Activated naive CD8-positive, alpha-beta T cell treated with anti-CD3 and anti-CD28 coated beads, Interleukin-2, amount 10 ng/mL, durations not matched to agents 7 days and 5 days (primary cell): ENCODE measurements at regions not wholly inside any gene's neighbourhood (a gene's known extent, or its start where the extent isn't known, plus 50 kb on each side); places are given as distances from the start of the nearest gene placed in this dataset.

Experiments used
- ATAC-seq: fragments of 150-1000 bp; cut with Tn5 transposase; one replicate; pipeline ENCODE4 v1.10.0; 2021; ENCODE audit warnings: low read depth, moderate library complexity
- POLR2A ChIA-PET: fragments of 350-600 bp; sonication (Branson Sonifier 250); formaldehyde crosslinking; loops from one replicate; lab custom pipeline; 2021; ENCODE audit warnings: antibody characterized with exemption; lab: Charles Lee
- DNase-seq: peaks from one replicate; pipeline ENCODE4 v3.0.0; 2021
- H3K27ac Mint-ChIP-seq: one replicate; pipeline ENCODE4 v1.8.0; 2022; ENCODE audit warnings: mild to moderate bottlenecking, mixed read lengths
- H3K27me3 Mint-ChIP-seq: one replicate; pipeline ENCODE4 v1.8.0; 2022; ENCODE audit warnings: mild to moderate bottlenecking, moderate library complexity, mixed read lengths
- H3K36me3 Mint-ChIP-seq: one replicate; pipeline ENCODE4 v1.8.0; 2021; ENCODE audit warnings: mild to moderate bottlenecking, mixed read lengths
- H3K4me1 Mint-ChIP-seq: one replicate; pipeline ENCODE4 v1.8.0; 2021; ENCODE audit warnings: mixed read lengths
- H3K4me3 Mint-ChIP-seq: one replicate; pipeline ENCODE4 v1.8.0; 2022; ENCODE audit warnings: mild to moderate bottlenecking, moderate library complexity, mixed read lengths
- H3K9me3 Mint-ChIP-seq: one replicate; pipeline ENCODE4 v1.8.0; 2021; ENCODE audit warnings: mixed read lengths

- Mint-ChIP-seq H3K4me3 (no peak overlapping the region), H3K27ac (no peak overlapping the region), H3K4me1 (no peaks in the 10 kb centered on the region), H3K36me3 (no peaks in the 10 kb centered on the region), H3K9me3 (peaks cover 2% of the 10 kb centered on the region), H3K27me3 (no peaks in the 10 kb centered on the region)
- POLR2A ChIA-PET: no interaction called here
- ATAC-seq (no peak), DNase-seq (no peak)
Observed at GRCh38 chr13:34419755-34420154, 522.3 kb upstream of the NBEA start.

- POLR2A ChIA-PET: no interaction called here
- DNase-seq (no peak), ATAC-seq (no peak)
- Mint-ChIP-seq H3K27me3 (no peaks in the 10 kb centered on the region), H3K36me3 (no peaks in the 10 kb centered on the region), H3K27ac (no peak overlapping the region), H3K4me3 (no peak overlapping the region), H3K4me1 (no peaks in the 10 kb centered on the region), H3K9me3 (peaks cover 2% of the 10 kb centered on the region)
Observed at GRCh38 chr13:34420702-34421346, 521.2 kb upstream of the NBEA start.

- no peak overlapping the region for H3K4me3 Mint-ChIP-seq
- H3K27me3 Mint-ChIP-seq: no peaks in the 10 kb centered on the region
- H3K27ac Mint-ChIP-seq: no peak overlapping the region
- H3K36me3 Mint-ChIP-seq: no peaks in the 10 kb centered on the region
- POLR2A ChIA-PET: no interaction called here
- H3K9me3 Mint-ChIP-seq: no peaks in the 10 kb centered on the region
- no peaks in the 10 kb centered on the region for H3K4me1 Mint-ChIP-seq
- no peak for DNase-seq
- ATAC-seq: no peak
Observed at GRCh38 chr13:34421347-34421719, 520.7 kb upstream of the NBEA start.

- Mint-ChIP-seq H3K4me1 (no peaks in the 10 kb centered on the region), H3K9me3 (no peaks in the 10 kb centered on the region), H3K27me3 (no peaks in the 10 kb centered on the region), H3K27ac (no peak overlapping the region), H3K36me3 (no peaks in the 10 kb centered on the region), H3K4me3 (no peak overlapping the region)
- POLR2A ChIA-PET: no interaction called here
- ATAC-seq: no peak
- no peak for DNase-seq
Observed at GRCh38 chr13:34421858-34422475, 520.1 kb upstream of the NBEA start.

GRCh38 chr13:34422956-34423355 lies 519.1 kb upstream of the NBEA start:
- POLR2A ChIA-PET: no interaction called here
- Mint-ChIP-seq H3K36me3 (no peaks in the 10 kb centered on the region), H3K4me1 (no peaks in the 10 kb centered on the region), H3K27ac (no peak overlapping the region), H3K4me3 (no peak overlapping the region), H3K27me3 (no peaks in the 10 kb centered on the region), H3K9me3 (no peaks in the 10 kb centered on the region)
- DNase-seq (no peak), ATAC-seq (no peak)

- no peak for DNase-seq
- Mint-ChIP-seq H3K36me3 (no peaks in the 10 kb centered on the region), H3K27me3 (no peaks in the 10 kb centered on the region), H3K9me3 (no peaks in the 10 kb centered on the region), H3K27ac (no peak overlapping the region), H3K4me3 (no peak overlapping the region), H3K4me1 (no peaks in the 10 kb centered on the region)
- no peak for ATAC-seq
- POLR2A ChIA-PET: interaction anchor here (0.6 kb wide), 1 partner anchor 1830 kb away, joined by 5 read pairs; no protein-coding TSS in a partner anchor
Observed at GRCh38 chr13:34425327-34425949, 516.6 kb upstream of the NBEA start.

- Mint-ChIP-seq H3K27me3 (no peaks in the 10 kb centered on the region), H3K27ac (no peak overlapping the region), H3K36me3 (no peaks in the 10 kb centered on the region), H3K4me1 (no peaks in the 10 kb centered on the region), H3K4me3 (no peak overlapping the region), H3K9me3 (no peaks in the 10 kb centered on the region)
- DNase-seq: no peak
- no peak for ATAC-seq
- POLR2A ChIA-PET: no interaction called here
Observed at GRCh38 chr13:34428911-34429310, 513.2 kb upstream of the NBEA start.

GRCh38 chr13:34430294-34430693 lies 511.8 kb upstream of the NBEA start:
- no peaks in the 10 kb centered on the region for H3K9me3 Mint-ChIP-seq
- no peaks in the 10 kb centered on the region for H3K27me3 Mint-ChIP-seq
- ATAC-seq (no peak), DNase-seq (no peak)
- H3K4me3 Mint-ChIP-seq: no peak overlapping the region
- no peaks in the 10 kb centered on the region for H3K4me1 Mint-ChIP-seq
- no peaks in the 10 kb centered on the region for H3K36me3 Mint-ChIP-seq
- no peak overlapping the region for H3K27ac Mint-ChIP-seq
- POLR2A ChIA-PET: no interaction called here

- Mint-ChIP-seq H3K4me1 (no peaks in the 10 kb centered on the region), H3K4me3 (no peak overlapping the region), H3K36me3 (no peaks in the 10 kb centered on the region), H3K27ac (no peak overlapping the region), H3K27me3 (no peaks in the 10 kb centered on the region), H3K9me3 (no peaks in the 10 kb centered on the region)
- POLR2A ChIA-PET: no interaction called here
- ATAC-seq: no peak
- no peak for DNase-seq
Observed at GRCh38 chr13:34431827-34432581, 510.1 kb upstream of the NBEA start.

- H3K4me1 Mint-ChIP-seq: no peaks in the 10 kb centered on the region
- H3K27ac Mint-ChIP-seq: no peak overlapping the region
- H3K27me3 Mint-ChIP-seq: no peaks in the 10 kb centered on the region
- POLR2A ChIA-PET: no interaction called here
- no peaks in the 10 kb centered on the region for H3K9me3 Mint-ChIP-seq
- no peak for ATAC-seq
- DNase-seq: no peak
- H3K4me3 Mint-ChIP-seq: no peak overlapping the region
- no peaks in the 10 kb centered on the region for H3K36me3 Mint-ChIP-seq
Observed at GRCh38 chr13:34435338-34435737, 506.7 kb upstream of the NBEA start.

GRCh38 chr13:34437873-34438272 lies 504.2 kb upstream of the NBEA start:
- H3K4me1 Mint-ChIP-seq: no peaks in the 10 kb centered on the region
- no peak overlapping the region for H3K4me3 Mint-ChIP-seq
- peaks cover 2% of the 10 kb centered on the region for H3K27me3 Mint-ChIP-seq
- DNase-seq (no peak), ATAC-seq (no peak)
- no peaks in the 10 kb centered on the region for H3K36me3 Mint-ChIP-seq
- no peaks in the 10 kb centered on the region for H3K9me3 Mint-ChIP-seq
- POLR2A ChIA-PET: no interaction called here
- H3K27ac Mint-ChIP-seq: no peak overlapping the region

- H3K4me3 Mint-ChIP-seq: no peak overlapping the region
- H3K27me3 Mint-ChIP-seq: no peaks in the 10 kb centered on the region
- H3K9me3 Mint-ChIP-seq: peaks cover 12% of the 10 kb centered on the region
- no peaks in the 10 kb centered on the region for H3K4me1 Mint-ChIP-seq
- POLR2A ChIA-PET: no interaction called here
- ATAC-seq: no peak
- no peak overlapping the region for H3K27ac Mint-ChIP-seq
- H3K36me3 Mint-ChIP-seq: no peaks in the 10 kb centered on the region
- DNase-seq: no peak
Observed at GRCh38 chr13:34452831-34453230, 489.2 kb upstream of the NBEA start.

- Mint-ChIP-seq H3K36me3 (no peaks in the 10 kb centered on the region), H3K9me3 (peaks cover 8% of the 10 kb centered on the region), H3K27me3 (no peaks in the 10 kb centered on the region), H3K4me1 (no peaks in the 10 kb centered on the region), H3K27ac (no peak overlapping the region), H3K4me3 (no peak overlapping the region)
- DNase-seq: no peak
- no peak for ATAC-seq
- POLR2A ChIA-PET: no interaction called here
Observed at GRCh38 chr13:34458756-34459715, 483.0 kb upstream of the NBEA start.
